ENCODE measurements at regions not wholly inside any gene's neighbourhood (a gene's known extent, or its start where the extent isn't known, plus 50 kb on each side); places are given as distances from the start of the nearest gene placed in this dataset.

- Histone ChIP-seq H3K27me3 (ENCODE audit: control insufficient read depth in 3 of 3, insufficient read depth in 3 of 3, low read length in 2 of 3) (no peaks in the 10 kb centered on the region), H3K4me1 (ENCODE audit: control insufficient read depth in 5 of 5, insufficient read depth in 5 of 5, low read length in 5 of 5) (no peaks in the 10 kb centered on the region), H3K9me3 (ENCODE audit: control insufficient read depth in 4 of 4, insufficient read depth in 3 of 4, low read length in 3 of 4) (no peaks in the 10 kb centered on the region), H3K9ac (ENCODE audit: insufficient read depth in 1 of 2, low read length in 2 of 2) (no peak overlapping the region), H3K4me3 (no peak overlapping the region), H3K27ac (ENCODE audit: low read depth in 1 of 2, low read length in 1 of 2) (no peak overlapping the region), H3K36me3 (ENCODE audit: control insufficient read depth in 4 of 4, insufficient read depth in 4 of 4, low read length in 4 of 4) (no peaks in the 10 kb centered on the region)
- 93 to 98% methylated on average over 3 of the region's 3 CpGs for WGBS, 2 donors
- TF ChIP-seq CTCF (IDR thresholded peaks at IDR 0.05; ENCODE audit: control extremely low read depth, extremely low read depth), result no peak
- DNase-seq (no peak), ATAC-seq (ENCODE audit: insufficient read depth, low FRiP score) (no peak)
Observed at GRCh38 chr1:65486613-65487012, 66.1 kb downstream of the LEPR start.

- ATAC-seq (ENCODE audit: insufficient read depth, low FRiP score), result no peak
- H3K36me3 ChIP-seq (ENCODE audit: control insufficient read depth in 4 of 4, insufficient read depth in 4 of 4, low read length in 4 of 4), result no peaks in the 10 kb centered on the region
- no peak overlapping the region for H3K27ac ChIP-seq (ENCODE audit: low read depth in 1 of 2, low read length in 1 of 2)
- no peak for DNase-seq
- TF ChIP-seq CTCF (IDR thresholded peaks at IDR 0.05; ENCODE audit: control extremely low read depth, extremely low read depth), result no peak
- H3K9ac ChIP-seq (ENCODE audit: insufficient read depth in 1 of 2, low read length in 2 of 2), result no peak overlapping the region
- H3K9me3 ChIP-seq (ENCODE audit: control insufficient read depth in 4 of 4, insufficient read depth in 3 of 4, low read length in 3 of 4), result no peaks in the 10 kb centered on the region
- no peaks in the 10 kb centered on the region for H3K27me3 ChIP-seq (ENCODE audit: control insufficient read depth in 3 of 3, insufficient read depth in 3 of 3, low read length in 2 of 3)
- H3K4me1 ChIP-seq (ENCODE audit: control insufficient read depth in 5 of 5, insufficient read depth in 5 of 5, low read length in 5 of 5), result peaks cover 0 to 5% (median 0%) of the 10 kb centered on the region in 5 donors
- no peak overlapping the region for H3K4me3 ChIP-seq
Observed at GRCh38 chr1:65489481-65489880, 69.0 kb downstream of the LEPR start.

- H3K4me3 ChIP-seq, result no peak overlapping the region
- no peaks in the 10 kb centered on the region for H3K9me3 ChIP-seq (ENCODE audit: control insufficient read depth in 4 of 4, insufficient read depth in 3 of 4, low read length in 3 of 4)
- DNase-seq (no peak), ATAC-seq (ENCODE audit: insufficient read depth, low FRiP score) (no peak)
- H3K27ac ChIP-seq (ENCODE audit: low read depth in 1 of 2, low read length in 1 of 2), result no peak overlapping the region
- H3K9ac ChIP-seq (ENCODE audit: insufficient read depth in 1 of 2, low read length in 2 of 2), result no peak overlapping the region
- H3K4me1 ChIP-seq (ENCODE audit: control insufficient read depth in 5 of 5, insufficient read depth in 5 of 5, low read length in 5 of 5), result peaks cover 0 to 14% (median 0%) of the 10 kb centered on the region in 5 donors
- WGBS, 2 donors, result 76 to 81% methylated on average over 6 of the region's 6 CpGs
- H3K36me3 ChIP-seq (ENCODE audit: control insufficient read depth in 4 of 4, insufficient read depth in 4 of 4, low read length in 4 of 4), result no peaks in the 10 kb centered on the region
- H3K27me3 ChIP-seq (ENCODE audit: control insufficient read depth in 3 of 3, insufficient read depth in 3 of 3, low read length in 2 of 3), result no peaks in the 10 kb centered on the region
- TF ChIP-seq CTCF (IDR thresholded peaks at IDR 0.05; ENCODE audit: control extremely low read depth, extremely low read depth), result no peak
Observed at GRCh38 chr1:65490231-65491009, 70.0 kb downstream of the LEPR start.

GRCh38 chr1:65491472-65491871, 71.0 kb downstream of the LEPR start:
- no peak overlapping the region for H3K4me3 ChIP-seq
- WGBS, 2 donors, result 78 to 87% methylated on average over 3 of the region's 3 CpGs
- H3K4me1 ChIP-seq (ENCODE audit: control insufficient read depth in 5 of 5, insufficient read depth in 5 of 5, low read length in 5 of 5), result peaks cover 0 to 15% (median 2%) of the 10 kb centered on the region in 5 donors
- H3K9me3 ChIP-seq (ENCODE audit: control insufficient read depth in 4 of 4, insufficient read depth in 3 of 4, low read length in 3 of 4), result no peaks in the 10 kb centered on the region
- no peak for DNase-seq
- H3K27ac ChIP-seq (ENCODE audit: low read depth in 1 of 2, low read length in 1 of 2), result no peak overlapping the region
- H3K9ac ChIP-seq (ENCODE audit: insufficient read depth in 1 of 2, low read length in 2 of 2), result no peak overlapping the region
- ATAC-seq (ENCODE audit: insufficient read depth, low FRiP score), result no peak
- H3K27me3 ChIP-seq (ENCODE audit: control insufficient read depth in 3 of 3, insufficient read depth in 3 of 3, low read length in 2 of 3), result no peaks in the 10 kb centered on the region
- H3K36me3 ChIP-seq (ENCODE audit: control insufficient read depth in 4 of 4, insufficient read depth in 4 of 4, low read length in 4 of 4), result no peaks in the 10 kb centered on the region
- TF ChIP-seq CTCF (IDR thresholded peaks at IDR 0.05; ENCODE audit: control extremely low read depth, extremely low read depth), result no peak
